HEK293 (cell line): ENCODE measurements at regions not wholly inside any gene's neighbourhood (a gene's known extent, or its start where the extent isn't known, plus 50 kb on each side); places are given as distances from the start of the nearest gene placed in this dataset.

Source experiments
- CTCF ChIA-PET: fragments of 350-600 bp; formaldehyde crosslinking; extraction: SDS; loops from one replicate; lab custom pipeline; 2021; ENCODE audit warnings: antibody characterized with exemption; lab: Yijun Ruan, JAX
- POLR2A ChIA-PET: fragments of 300-600 bp; formaldehyde crosslinking; extraction: SDS; loops from one replicate; lab custom pipeline; 2020; ENCODE audit warnings: antibody characterized with exemption, inconsistent platforms; lab: Yijun Ruan, JAX
- H3K27ac ChIP-seq: fragments of 200-500 bp; sonication (Bioruptor generic); 2 replicates; pipeline ENCODE4 v1.5.1; 2014; ENCODE audit warnings: low read depth, low read length, control low read depth, inconsistent platforms; ENCODE audit errors: extremely low read depth
- H3K36me3 ChIP-seq, 2 experiments: fragments of 200-500 bp in 1 of 2; sonication (Bioruptor generic) in 1 of 2; 1 replicate in 1 of 2; 2 replicates in 1 of 2; pipeline ENCODE4 v1.5.1; 2014 to 2017; ENCODE audit warnings: inconsistent platforms in 2 of 2, low read length in 2 of 2; ENCODE audit not compliant: control insufficient read depth in 2 of 2, insufficient read depth in 1 of 2
- H3K4me1 ChIP-seq: fragments of 200-500 bp; sonication (Bioruptor generic); 2 replicates; pipeline ENCODE4 v1.5.1; 2014; ENCODE audit warnings: mild to moderate bottlenecking, low read length, inconsistent platforms; ENCODE audit not compliant: control insufficient read depth, insufficient read depth
- H3K4me3 ChIP-seq: 2 replicates; pipeline ENCODE4 v1.5.1; 2011; ENCODE audit warnings: low read depth, mild to moderate bottlenecking, control low read depth, low read length, moderate library complexity
- H3K9me3 ChIP-seq: fragments of 200-500 bp; sonication (Bioruptor generic); 2 replicates; pipeline ENCODE4 v1.5.1; 2014; ENCODE audit warnings: low read depth, low read length, inconsistent platforms; ENCODE audit not compliant: control insufficient read depth, insufficient read depth
- SCRT2 ChIP-seq: fragments of 450-650 bp; formaldehyde crosslinking; IDR thresholded peaks from 2 replicates; pipeline ENCODE4 v1.5.1; 2016; ENCODE audit warnings: missing biosample characterization, missing genetic modification characterization
- TSHZ1 ChIP-seq: fragments of 450-650 bp; formaldehyde crosslinking; IDR thresholded peaks from 2 replicates; pipeline ENCODE4 v1.5.1; 2016; ENCODE audit warnings: missing biosample characterization, missing genetic modification characterization, borderline replicate concordance
- ZBTB17 ChIP-seq: fragments of 450-650 bp; formaldehyde crosslinking; IDR thresholded peaks from 2 replicates; pipeline ENCODE4 v1.5.1; 2016; ENCODE audit warnings: missing biosample characterization, missing genetic modification characterization
- ZNF138 ChIP-seq: fragments of 450-650 bp; formaldehyde crosslinking; IDR thresholded peaks from 2 replicates; pipeline ENCODE4 v1.5.1; 2016; ENCODE audit warnings: missing biosample characterization, missing genetic modification characterization, borderline replicate concordance
- ZNF292 ChIP-seq: fragments of 450-650 bp; formaldehyde crosslinking; IDR thresholded peaks from 2 replicates; pipeline ENCODE4 v1.5.1; 2016; ENCODE audit warnings: low read depth, missing biosample characterization, missing genetic modification characterization, borderline replicate concordance
- ZNF513 ChIP-seq: fragments of 450-650 bp; IDR thresholded peaks from 2 replicates; pipeline ENCODE4 v1.5.1; 2018; ENCODE audit warnings: missing biosample characterization, missing genetic modification characterization
- ZNF529 ChIP-seq: fragments of 450-650 bp; formaldehyde crosslinking; IDR thresholded peaks from 2 replicates; pipeline ENCODE4 v1.5.1; 2017; ENCODE audit warnings: missing genetic modification characterization, missing biosample characterization; ENCODE audit not compliant: insufficient replicate concordance
- ZNF571 ChIP-seq: fragments of 450-650 bp; formaldehyde crosslinking; IDR thresholded peaks from 2 replicates; pipeline ENCODE4 v1.5.0; 2017; ENCODE audit warnings: missing biosample characterization, missing genetic modification characterization
- ZNF621 ChIP-seq: fragments of 450-650 bp; formaldehyde crosslinking; IDR thresholded peaks from 2 replicates; pipeline ENCODE4 v1.5.1; 2017; ENCODE audit warnings: missing biosample characterization, missing genetic modification characterization
- TF ChIP-seq, protein P1 (sequence below): fragments of 450-650 bp; formaldehyde crosslinking; IDR thresholded peaks from 2 replicates; pipeline ENCODE4 v1.5.1; 2016; ENCODE audit warnings: missing biosample characterization, missing genetic modification characterization

- TF ChIP-seq, protein P1, sequence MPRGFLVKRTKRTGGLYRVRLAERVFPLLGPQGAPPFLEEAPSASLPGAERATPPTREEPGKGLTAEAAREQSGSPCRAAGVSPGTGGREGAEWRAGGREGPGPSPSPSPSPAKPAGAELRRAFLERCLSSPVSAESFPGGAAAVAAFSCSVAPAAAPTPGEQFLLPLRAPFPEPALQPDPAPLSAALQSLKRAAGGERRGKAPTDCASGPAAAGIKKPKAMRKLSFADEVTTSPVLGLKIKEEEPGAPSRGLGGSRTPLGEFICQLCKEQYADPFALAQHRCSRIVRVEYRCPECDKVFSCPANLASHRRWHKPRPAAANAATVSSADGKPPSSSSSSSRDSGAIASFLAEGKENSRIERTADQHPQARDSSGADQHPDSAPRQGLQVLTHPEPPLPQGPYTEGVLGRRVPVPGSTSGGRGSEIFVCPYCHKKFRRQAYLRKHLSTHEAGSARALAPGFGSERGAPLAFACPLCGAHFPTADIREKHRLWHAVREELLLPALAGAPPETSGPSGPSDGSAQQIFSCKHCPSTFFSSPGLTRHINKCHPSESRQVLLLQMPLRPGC (tag by site-specific recombination) = no peak
- TF ChIP-seq TSHZ1 (tag by site-specific recombination) = no peak
- no peak for TF ChIP-seq ZNF621
- TF ChIP-seq ZNF529 = no peak
- no peak for TF ChIP-seq ZNF513
- TF ChIP-seq ZNF571 (tag by site-specific recombination) = no peak
These were observed 93.4 kb downstream of the C12orf75 start (continued) for GRCh38 chr12:105423921-105424320.

- CTCF ChIA-PET = interaction anchor here (0.6 to 1.7 kb wide), 2 partner anchors 297 to 798 kb away, joined by 3 to 6 read pairs; no protein-coding TSS in a partner anchor
- H3K27ac ChIP-seq = no peak overlapping the region
- no peaks in the 10 kb centered on the region for H3K9me3 ChIP-seq
- no peaks in the 10 kb centered on the region for H3K36me3 ChIP-seq
- TF ChIP-seq SCRT2 (tag by site-specific recombination) (0 out of 2 replicates have a peak, but pooled peaks have one; percentile 9), ZNF138 (tag by site-specific recombination) (no peak), ZNF292 (tag by site-specific recombination) (no peak)
- no peaks in the 10 kb centered on the region for H3K4me1 ChIP-seq
- POLR2A ChIA-PET = no interaction called here
- no peak overlapping the region for H3K4me3 ChIP-seq
These were observed 95.0 kb downstream of the C12orf75 start for GRCh38 chr12:105425254-105426174.

DNA sequence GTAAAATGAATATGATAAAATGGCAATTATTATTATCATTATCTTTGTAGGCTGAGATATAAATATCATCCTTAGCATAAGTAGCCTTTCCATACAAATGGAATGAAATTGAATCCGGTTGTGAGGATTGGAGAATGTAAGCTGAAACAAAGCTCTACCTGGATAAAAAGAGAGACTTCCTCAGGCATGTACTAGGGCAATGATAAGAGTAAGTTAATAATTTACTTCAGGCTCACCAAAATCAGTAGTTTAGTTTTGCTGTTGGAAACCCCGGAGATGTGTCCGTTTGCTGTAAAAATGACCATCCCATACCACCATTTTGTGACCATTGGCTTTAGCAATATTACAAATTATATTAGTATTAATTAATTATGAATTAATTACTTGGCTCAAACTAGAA is 96.3 kb downstream of the C12orf75 start:
- no peak for TF ChIP-seq ZNF513
- TF ChIP-seq ZBTB17 (tag by site-specific recombination) = no peak
- Histone ChIP-seq H3K36me3 (no peaks in the 10 kb centered on the region), H3K9me3 (no peaks in the 10 kb centered on the region), H3K4me1 (peaks cover 6% of the 10 kb centered on the region), H3K4me3 (no peak overlapping the region), H3K27ac (no peak overlapping the region)
- CTCF ChIA-PET = interaction anchor here (1.7 kb wide), 1 partner anchor 797 kb away, joined by 6 read pairs; no protein-coding TSS in a partner anchor
- POLR2A ChIA-PET = no interaction called here
